Mesenchymal stem cell (in vitro differentiated cells and primary cell): ENCODE measurements at regions not wholly inside any gene's neighbourhood (a gene's known extent, or its start where the extent isn't known, plus 50 kb on each side); places are given as distances from the start of the nearest gene placed in this dataset.

Experiments
- DNase-seq: peaks from one replicate; pipeline ENCODE4 v3.0.0-alpha.2; 2013
- H2AFZ ChIP-seq: one replicate; pipeline ENCODE4 v1.6.1; 2013; ENCODE audit warnings: low read depth, mild to moderate bottlenecking, control low read depth, inconsistent platforms, low read length, moderate library complexity
- H2AK5ac ChIP-seq: 2 replicates; pipeline ENCODE4 v1.6.1; 2013; ENCODE audit warnings: low read length, moderate library complexity, mild to moderate bottlenecking, inconsistent platforms; ENCODE audit not compliant: severe bottlenecking
- H2BK120ac ChIP-seq: one replicate; pipeline ENCODE4 v1.6.1; 2013; ENCODE audit warnings: low read depth, mild to moderate bottlenecking, inconsistent platforms, low read length, moderate library complexity
- H2BK12ac ChIP-seq, 2 experiments: one replicate each; pipeline ENCODE4 v1.6.1; 2013; ENCODE audit warnings: inconsistent platforms in 2 of 2, low read length in 2 of 2, mild to moderate bottlenecking in 2 of 2, moderate library complexity in 2 of 2, control low read depth in 1 of 2
- H2BK15ac ChIP-seq: one replicate; pipeline ENCODE4 v1.6.1; 2013; ENCODE audit warnings: mild to moderate bottlenecking, low read depth, inconsistent platforms; ENCODE audit not compliant: poor library complexity, severe bottlenecking
- H2BK5ac ChIP-seq: 2 replicates; pipeline ENCODE4 v1.6.1; 2013; ENCODE audit warnings: low read depth, mild to moderate bottlenecking, low read length, control low read depth, inconsistent platforms; ENCODE audit not compliant: poor library complexity, severe bottlenecking
- H3K14ac ChIP-seq, 2 experiments: one replicate each; pipeline ENCODE4 v1.6.1; 2013; ENCODE audit warnings: inconsistent platforms in 2 of 2, low read length in 2 of 2, control low read depth in 1 of 2, mild to moderate bottlenecking in 1 of 2, moderate library complexity in 1 of 2
- H3K18ac ChIP-seq, 2 experiments: one replicate each; pipeline ENCODE4 v1.6.1; 2013; ENCODE audit warnings: inconsistent platforms in 2 of 2, low read length in 2 of 2, control low read depth in 1 of 2, low read depth in 1 of 2, mild to moderate bottlenecking in 1 of 2
- H3K23ac ChIP-seq, 2 experiments: one replicate each; pipeline ENCODE4 v1.6.1; 2013; ENCODE audit warnings: inconsistent platforms in 2 of 2, low read length in 2 of 2, mild to moderate bottlenecking in 2 of 2, moderate library complexity in 2 of 2, control low read depth in 1 of 2
- H3K27ac ChIP-seq: 2 replicates; pipeline ENCODE4 v1.5.1; 2013; ENCODE audit warnings: mild to moderate bottlenecking, moderate library complexity, low read length, control low read depth, inconsistent platforms; ENCODE audit not compliant: poor library complexity, severe bottlenecking
- H3K27me3 ChIP-seq, 2 experiments: 2 replicates each; pipeline versions ENCODE4 v1.6.1 to v1.7.0; 2013; ENCODE audit warnings: low read length in 2 of 2, mild to moderate bottlenecking in 2 of 2, moderate library complexity in 2 of 2, control low read depth in 1 of 2, inconsistent platforms in 1 of 2; ENCODE audit not compliant: control insufficient read depth in 1 of 2, insufficient read depth in 1 of 2
- H3K36me3 ChIP-seq, 2 experiments: 2 replicates each; pipeline versions ENCODE4 v1.6.1 to v1.7.0; 2013; ENCODE audit warnings: low read length in 2 of 2, control low read depth in 1 of 2, inconsistent platforms in 1 of 2, low read depth in 1 of 2, mild to moderate bottlenecking in 1 of 2; ENCODE audit not compliant: insufficient read depth in 2 of 2, control insufficient read depth in 1 of 2
- H3K4ac ChIP-seq, 2 experiments: one replicate each; pipeline ENCODE4 v1.6.1; 2013; ENCODE audit warnings: inconsistent platforms in 2 of 2, low read length in 2 of 2, mild to moderate bottlenecking in 2 of 2, moderate library complexity in 2 of 2, control low read depth in 1 of 2, low read depth in 1 of 2
- H3K4me1 ChIP-seq: 2 replicates; pipeline ENCODE4 v1.6.1; 2013; ENCODE audit warnings: low read depth, low read length, control low read depth; ENCODE audit not compliant: control insufficient read depth, insufficient read depth
- H3K4me2 ChIP-seq: 2 replicates; pipeline ENCODE4 v1.6.1; 2013; ENCODE audit warnings: low read length, mild to moderate bottlenecking, inconsistent platforms; ENCODE audit not compliant: poor library complexity, severe bottlenecking
- H3K4me3 ChIP-seq, 2 experiments: 2 replicates each; pipeline versions ENCODE4 v1.5.1 to v1.7.0; 2013; ENCODE audit warnings: low read length in 2 of 2, mild to moderate bottlenecking in 2 of 2, control low read depth in 1 of 2, low read depth in 1 of 2; ENCODE audit not compliant: insufficient read depth in 1 of 2
- H3K79me1 ChIP-seq: replicated peaks from 2 replicates; pipeline ENCODE4 v1.6.1; 2013; ENCODE audit warnings: mild to moderate bottlenecking, control low read depth, low read length, inconsistent platforms; ENCODE audit not compliant: poor library complexity, severe bottlenecking
- H3K9ac ChIP-seq: 2 replicates; pipeline ENCODE4 v1.7.0; 2013; ENCODE audit warnings: mild to moderate bottlenecking, low read length, moderate library complexity
- H3K9me3 ChIP-seq: 2 replicates; pipeline ENCODE4 v1.7.0; 2013; ENCODE audit warnings: mild to moderate bottlenecking, low read length; ENCODE audit not compliant: control insufficient read depth
- H4K8ac ChIP-seq: one replicate; pipeline ENCODE4 v1.6.1; 2013; ENCODE audit warnings: inconsistent platforms, mild to moderate bottlenecking, low read length, moderate library complexity
- H4K91ac ChIP-seq: one replicate; pipeline ENCODE4 v1.6.1; 2013; ENCODE audit warnings: mild to moderate bottlenecking, low read length, inconsistent platforms
- WGBS: methylation state at CpG from one replicate; pipeline ENCODE4 v1.1.7; 2013; ENCODE audit warnings: mixed read lengths; 5-methylcytosine and 5-hydroxymethylcytosine counted together

DNA sequence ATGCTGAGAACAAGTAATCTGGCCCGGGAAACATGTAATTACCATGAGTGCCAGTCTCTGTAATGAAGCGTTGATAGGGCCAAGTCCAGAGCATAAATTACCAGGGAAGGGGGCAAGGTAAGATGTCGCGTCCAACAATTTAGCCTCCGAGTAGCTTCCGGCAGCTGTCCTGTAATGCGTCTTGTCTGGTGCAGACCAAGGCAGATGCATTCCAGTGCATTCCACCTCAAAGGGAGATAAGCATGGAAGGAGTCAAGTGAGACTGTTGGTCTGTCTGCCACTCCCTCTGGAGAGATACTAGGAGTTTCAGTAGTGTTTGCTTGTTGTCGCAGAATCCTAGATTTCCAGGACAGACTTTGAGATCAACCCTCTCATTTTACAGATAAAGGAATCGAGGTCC lies 218.3 kb downstream of the AACS start:
- H2AFZ ChIP-seq = no peak overlapping the region
- no peaks in the 10 kb centered on the region for H3K27me3 ChIP-seq
- H4K8ac ChIP-seq = no peak overlapping the region
- no peak overlapping the region for H3K9ac ChIP-seq
- H3K79me1 ChIP-seq = no peaks in the 10 kb centered on the region
- no peaks in the 10 kb centered on the region for H3K36me3 ChIP-seq
- no peak overlapping the region for H3K4ac ChIP-seq
- H2AK5ac ChIP-seq = no peak overlapping the region
- H3K18ac ChIP-seq = no peak overlapping the region
- no peak overlapping the region for H2BK15ac ChIP-seq
- no peak for DNase-seq
- H2BK5ac ChIP-seq = no peak overlapping the region
- no peak overlapping the region for H3K14ac ChIP-seq
- no peak overlapping the region for H3K23ac ChIP-seq
- H2BK120ac ChIP-seq = no peak overlapping the region
- H2BK12ac ChIP-seq = no peak overlapping the region
- H3K4me2 ChIP-seq = no peak overlapping the region
- WGBS = 71% methylated on average over 8 of the region's 9 CpGs
- H3K4me1 ChIP-seq = no peaks in the 10 kb centered on the region
- H4K91ac ChIP-seq = no peak overlapping the region
- H3K9me3 ChIP-seq = no peaks in the 10 kb centered on the region
- H3K4me3 ChIP-seq = no peak overlapping the region
- no peak overlapping the region for H3K27ac ChIP-seq

DNA sequence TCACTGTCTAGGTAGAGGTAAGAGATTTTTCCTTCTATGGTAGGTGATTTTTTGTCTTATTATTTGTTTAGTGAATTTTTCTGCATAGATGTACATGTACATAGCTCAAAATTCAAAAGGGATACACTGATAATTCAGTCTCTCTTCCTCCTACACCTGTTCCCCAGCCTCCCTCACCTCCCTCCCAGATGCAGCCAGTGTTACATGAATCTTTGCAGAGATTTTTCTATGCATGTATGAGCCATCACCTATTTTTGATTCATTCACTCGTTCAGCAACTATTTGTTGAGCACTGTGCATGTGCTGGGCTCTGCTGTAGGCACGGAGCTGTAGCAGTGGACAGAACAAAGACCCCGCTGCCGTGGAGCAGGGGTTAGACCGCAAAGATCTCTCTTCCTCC lies 218.9 kb downstream of the AACS start:
- no peaks in the 10 kb centered on the region for H3K36me3 ChIP-seq
- no peak overlapping the region for H3K9ac ChIP-seq
- no peak overlapping the region for H3K27ac ChIP-seq
- no peaks in the 10 kb centered on the region for H3K27me3 ChIP-seq
- no peak overlapping the region for H3K4me2 ChIP-seq
- H3K4ac ChIP-seq = no peak overlapping the region
- H2BK5ac ChIP-seq = no peak overlapping the region
- H3K14ac ChIP-seq = no peak overlapping the region
- H2BK12ac ChIP-seq = no peak overlapping the region
- H2BK15ac ChIP-seq = no peak overlapping the region
- DNase-seq = no peak
- no peaks in the 10 kb centered on the region for H3K9me3 ChIP-seq
- no peak overlapping the region for H4K8ac ChIP-seq
- WGBS = 76% methylated on average over 5 of the region's 5 CpGs
- H2BK120ac ChIP-seq = no peak overlapping the region
- no peaks in the 10 kb centered on the region for H3K4me1 ChIP-seq
- H3K23ac ChIP-seq = no peak overlapping the region
- H3K18ac ChIP-seq = no peak overlapping the region
- no peak overlapping the region for H2AK5ac ChIP-seq
- no peaks in the 10 kb centered on the region for H3K79me1 ChIP-seq
- no peak overlapping the region for H2AFZ ChIP-seq
- H4K91ac ChIP-seq = no peak overlapping the region
- no peak overlapping the region for H3K4me3 ChIP-seq

DNA sequence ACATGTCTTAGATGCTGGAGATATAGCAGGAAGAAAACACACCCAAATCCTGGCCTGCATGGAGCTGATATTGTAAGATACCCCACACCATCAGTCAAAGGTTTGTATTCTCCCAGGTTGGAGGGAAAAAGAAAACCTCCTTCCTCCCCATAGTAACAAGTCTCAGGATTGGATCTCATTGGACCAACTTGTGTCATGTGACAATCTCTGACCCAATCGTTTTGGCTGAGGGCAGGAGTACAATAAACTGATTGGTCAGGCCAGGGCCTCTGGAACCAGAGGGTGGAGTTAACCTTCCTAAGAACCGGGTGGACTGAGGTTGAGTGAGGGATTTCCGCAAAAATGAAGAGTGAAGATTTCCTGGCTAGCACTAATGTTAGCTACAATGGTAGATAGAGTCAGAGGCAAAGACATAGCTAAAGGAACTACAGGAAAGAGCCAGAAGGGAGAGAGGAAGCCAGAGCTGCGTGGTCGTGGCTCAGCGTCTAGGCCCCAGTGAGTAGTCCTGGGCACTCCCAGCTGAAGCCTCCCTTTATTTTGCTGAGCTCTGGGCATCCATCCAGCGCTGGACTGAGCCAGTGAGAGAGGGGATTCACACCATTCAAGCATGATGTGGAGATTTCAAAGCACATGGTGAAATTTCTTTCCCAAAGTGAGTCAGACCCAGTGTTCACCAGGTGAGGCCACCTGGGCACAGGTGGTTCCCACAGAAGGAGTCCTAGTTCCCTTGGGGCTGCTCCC lies 219.9 kb downstream of the AACS start:
- Histone ChIP-seq H3K4me2 (no peak overlapping the region), H3K79me1 (no peaks in the 10 kb centered on the region), H3K18ac (no peak overlapping the region), H2AFZ (no peak overlapping the region), H3K27me3 (no peaks in the 10 kb centered on the region), H3K27ac (no peak overlapping the region), H3K4me1 (no peaks in the 10 kb centered on the region), H2BK5ac (no peak overlapping the region), H2BK12ac (no peak overlapping the region), H4K8ac (no peak overlapping the region), H3K4me3 (no peak overlapping the region), H2BK120ac (no peak overlapping the region), H3K9ac (no peak overlapping the region), H3K4ac (no peak overlapping the region), H3K23ac (no peak overlapping the region), H3K9me3 (no peaks in the 10 kb centered on the region), H3K36me3 (no peaks in the 10 kb centered on the region), H4K91ac (no peak overlapping the region), H3K14ac (no peak overlapping the region), H2BK15ac (no peak overlapping the region), H2AK5ac (no peak overlapping the region)
- WGBS = 80% methylated on average over 7 of the region's 7 CpGs
- no peak for DNase-seq

DNA sequence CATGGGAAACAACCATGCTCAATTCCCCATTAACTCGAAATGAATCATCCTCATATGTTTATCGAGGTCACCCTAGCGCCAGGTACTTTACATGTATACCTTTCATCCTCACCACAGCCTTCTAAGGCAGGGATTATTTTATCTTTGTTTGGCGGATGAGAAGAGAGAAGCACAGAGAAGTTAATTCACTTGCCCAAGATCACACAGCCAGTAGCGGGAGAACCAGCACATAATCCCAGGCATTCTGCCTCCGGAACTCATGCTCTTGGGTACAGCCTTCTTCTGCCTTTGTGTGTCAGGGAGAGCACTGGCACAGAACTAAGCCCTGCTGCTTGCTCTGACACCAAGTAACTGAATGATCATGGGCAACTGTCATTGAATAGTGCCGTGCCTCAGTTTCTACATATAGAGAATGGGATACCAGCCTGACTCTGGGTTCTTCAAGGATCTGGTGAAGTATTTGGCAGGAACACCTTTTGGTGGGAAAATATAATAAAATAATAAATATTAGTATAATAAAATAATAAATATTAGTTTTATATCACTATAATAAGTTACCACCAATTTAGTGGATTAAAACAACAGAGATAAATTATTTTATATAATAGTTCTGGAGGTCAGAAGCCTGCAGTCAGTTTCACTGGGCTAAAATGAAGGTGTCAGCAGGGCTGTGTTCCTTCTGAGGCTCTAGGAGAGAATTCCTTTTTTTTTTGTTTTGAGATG lies 220.9 kb downstream of the AACS start:
- no peaks in the 10 kb centered on the region for H3K4me1 ChIP-seq
- WGBS = 88% methylated on average over 7 of the region's 7 CpGs

More for the DNA sequence above, 220.9 kb downstream of the AACS start:
- H3K18ac ChIP-seq = no peak overlapping the region
- no peak overlapping the region for H3K4me3 ChIP-seq
- no peak overlapping the region for H2BK5ac ChIP-seq
- no peak overlapping the region for H2BK15ac ChIP-seq
- DNase-seq = no peak
- H2AFZ ChIP-seq = no peak overlapping the region
- no peaks in the 10 kb centered on the region for H3K9me3 ChIP-seq
- no peak overlapping the region for H3K27ac ChIP-seq
- H4K91ac ChIP-seq = no peak overlapping the region
- no peaks in the 10 kb centered on the region for H3K79me1 ChIP-seq
- no peak overlapping the region for H3K4me2 ChIP-seq
- no peak overlapping the region for H2BK12ac ChIP-seq
- H4K8ac ChIP-seq = no peak overlapping the region
- no peak overlapping the region for H3K14ac ChIP-seq
- no peak overlapping the region for H3K23ac ChIP-seq
- no peaks in the 10 kb centered on the region for H3K27me3 ChIP-seq
- no peak overlapping the region for H3K9ac ChIP-seq
- no peak overlapping the region for H3K4ac ChIP-seq
- no peaks in the 10 kb centered on the region for H3K36me3 ChIP-seq
- H2AK5ac ChIP-seq = no peak overlapping the region
- no peak overlapping the region for H2BK120ac ChIP-seq
